ENCODE measurements at regions not wholly inside any gene's neighbourhood (a gene's known extent, or its start where the extent isn't known, plus 50 kb on each side); places are given as distances from the start of the nearest gene placed in this dataset.
"Not testable (repeated sequence)": the region's sequence is repeated elsewhere in the genome, so short reads cannot be mapped to it uniquely, and the experiment has no call there.

GRCh38 chr7:3175285-3175902 lies 125.7 kb upstream of the SDK1 start:
- H3K27ac ChIP-seq = no peak overlapping the region
- TF ChIP-seq ZFX (IDR thresholded peaks at IDR 0.05; ENCODE audit: borderline replicate concordance) (no peak), CTCF (IDR thresholded peaks at IDR 0.05) (no peak)

GRCh38 chr7:3176112-3177000 lies 124.7 kb upstream of the SDK1 start:
- TF ChIP-seq CTCF (IDR thresholded peaks at IDR 0.05) = no peak
- no peak for TF ChIP-seq ZFX (IDR thresholded peaks at IDR 0.05; ENCODE audit: borderline replicate concordance)
- H3K27ac ChIP-seq = no peak overlapping the region

GRCh38 chr7:3177271-3177670 lies 123.8 kb upstream of the SDK1 start:
- no peak for TF ChIP-seq ZFX (IDR thresholded peaks at IDR 0.05; ENCODE audit: borderline replicate concordance)
- H3K27ac ChIP-seq = no peak overlapping the region

- TF ChIP-seq CTCF (IDR thresholded peaks at IDR 0.05) = no peak
- TF ChIP-seq ZFX (IDR thresholded peaks at IDR 0.05; ENCODE audit: borderline replicate concordance) = no peak
- no peak overlapping the region for H3K27ac ChIP-seq
Measured at GRCh38 chr7:3179456-3179855, 121.6 kb upstream of the SDK1 start.

GRCh38 chr7:3180604-3181003 lies 120.4 kb upstream of the SDK1 start:
- no peak for TF ChIP-seq CTCF (IDR thresholded peaks at IDR 0.05)
- TF ChIP-seq ZFX (IDR thresholded peaks at IDR 0.05; ENCODE audit: borderline replicate concordance) = no peak
- H3K27ac ChIP-seq = no peak overlapping the region

- not testable (repeated sequence) for H3K27ac ChIP-seq
Measured at GRCh38 chr7:3182055-3182454, 119.0 kb upstream of the SDK1 start.

- TF ChIP-seq CTCF (IDR thresholded peaks at IDR 0.05) (no peak), ZFX (IDR thresholded peaks at IDR 0.05; ENCODE audit: borderline replicate concordance) (no peak)
- H3K27ac ChIP-seq = no peak overlapping the region
Measured at GRCh38 chr7:3187444-3188040, 113.5 kb upstream of the SDK1 start.

- H3K27ac ChIP-seq = no peak overlapping the region
- TF ChIP-seq ZFX (IDR thresholded peaks at IDR 0.05; ENCODE audit: borderline replicate concordance) (no peak), CTCF (IDR thresholded peaks at IDR 0.05) (no peak)
Measured at GRCh38 chr7:3188946-3189345, 112.1 kb upstream of the SDK1 start.

Data from 22Rv1 (cell line).